Activated naive CD4-positive, alpha-beta T cell treated with anti-CD3 and anti-CD28 coated beads for 36 hours (primary cell): ENCODE measurements at regions not wholly inside any gene's neighbourhood (a gene's known extent, or its start where the extent isn't known, plus 50 kb on each side); places are given as distances from the start of the nearest gene placed in this dataset.

Experiments used
- CTCF ChIA-PET: fragments of 350-600 bp; sonication (Branson Sonifier 250); formaldehyde crosslinking; loops from one replicate; lab custom pipeline; 2021; ENCODE audit warnings: antibody characterized with exemption; lab: Charles Lee
- DNase-seq: peaks from one replicate; pipeline ENCODE4 v3.0.0-alpha.2; 2020
- H3K27ac Mint-ChIP-seq: one replicate; pipeline ENCODE4 v1.8.0; 2021; ENCODE audit warnings: mild to moderate bottlenecking, mixed read lengths
- H3K27me3 Mint-ChIP-seq: one replicate; pipeline ENCODE4 v1.8.0; 2021; ENCODE audit warnings: low read depth, mixed read lengths
- H3K36me3 Mint-ChIP-seq: one replicate; pipeline ENCODE4 v1.8.0; 2021; ENCODE audit warnings: low read depth, mixed read lengths
- H3K4me1 Mint-ChIP-seq: one replicate; pipeline ENCODE4 v1.8.0; 2021; ENCODE audit warnings: low read depth, mixed read lengths
- H3K4me3 Mint-ChIP-seq: one replicate; pipeline ENCODE4 v1.8.0; 2021; ENCODE audit warnings: mild to moderate bottlenecking, moderate library complexity, mixed read lengths
- H3K9me3 Mint-ChIP-seq: one replicate; pipeline ENCODE4 v1.8.0; 2021; ENCODE audit warnings: mixed read lengths
- intact Hi-C: fragments of 100-400 bp; cut with micrococcal nuclease; formaldehyde crosslinking; loops from one replicate; pipeline ENCODE4 v1.15.1; 2023

DNA sequence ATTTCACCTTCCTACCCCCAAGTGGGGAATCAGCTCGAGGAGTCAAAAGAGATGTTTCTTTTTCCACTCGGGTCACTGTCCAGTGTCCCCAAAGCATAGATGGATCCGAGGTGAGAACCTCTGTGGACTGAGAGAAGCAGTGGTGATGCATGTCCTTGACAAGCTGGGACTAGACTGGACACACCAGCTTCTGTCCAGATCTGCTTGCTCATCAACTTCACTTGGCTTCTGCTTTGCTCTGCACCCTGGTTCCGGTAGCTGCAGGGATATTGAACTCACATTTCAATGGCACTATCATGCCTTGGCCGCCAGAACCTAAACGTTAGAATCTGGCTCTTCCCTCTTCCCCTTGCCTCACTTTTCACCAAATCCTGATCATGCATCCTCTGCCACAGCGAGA lies 50.3 kb upstream of the CXCL12 start:
- CTCF ChIA-PET, result no interaction called here
- H3K9me3 Mint-ChIP-seq, result peaks cover 21% of the 10 kb centered on the region

DNA sequence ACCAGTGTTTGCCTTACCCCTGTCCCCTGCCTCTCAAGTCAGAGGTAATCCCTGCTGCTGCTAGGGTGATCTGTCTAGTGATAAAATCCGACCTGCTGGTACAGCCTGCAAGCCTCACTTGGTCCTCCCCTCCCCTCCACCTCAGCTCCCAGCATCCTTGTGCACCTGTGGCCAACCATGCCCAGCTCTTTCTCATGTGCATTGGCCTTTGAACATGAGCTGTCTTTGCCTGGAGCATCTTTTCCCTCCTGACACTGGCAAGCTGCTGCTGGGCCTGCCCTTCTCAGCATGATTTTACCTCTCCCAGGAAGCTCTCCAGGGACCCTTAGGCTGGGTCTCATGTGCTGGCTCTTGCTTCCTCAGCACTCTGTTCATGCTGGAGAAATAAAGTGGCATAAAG lies 51.3 kb upstream of the CXCL12 start:
- Mint-ChIP-seq H3K27ac (no peak overlapping the region), H3K36me3 (peaks cover 4% of the 10 kb centered on the region), H3K9me3 (peaks cover 15% of the 10 kb centered on the region), H3K4me3 (no peak overlapping the region), H3K27me3 (peaks cover 22% of the 10 kb centered on the region), H3K4me1 (no peaks in the 10 kb centered on the region)
- intact Hi-C loops, result no loop called here
- CTCF ChIA-PET, result no interaction called here
- no peak for DNase-seq

More for the DNA sequence above, 50.3 kb upstream of the CXCL12 start:
- DNase-seq, result no peak
- Mint-ChIP-seq H3K4me1 (no peaks in the 10 kb centered on the region), H3K4me3 (no peak overlapping the region), H3K27ac (no peak overlapping the region), H3K36me3 (peaks cover 4% of the 10 kb centered on the region), H3K27me3 (peaks cover 25% of the 10 kb centered on the region)
- intact Hi-C loops, result no loop called here

DNA sequence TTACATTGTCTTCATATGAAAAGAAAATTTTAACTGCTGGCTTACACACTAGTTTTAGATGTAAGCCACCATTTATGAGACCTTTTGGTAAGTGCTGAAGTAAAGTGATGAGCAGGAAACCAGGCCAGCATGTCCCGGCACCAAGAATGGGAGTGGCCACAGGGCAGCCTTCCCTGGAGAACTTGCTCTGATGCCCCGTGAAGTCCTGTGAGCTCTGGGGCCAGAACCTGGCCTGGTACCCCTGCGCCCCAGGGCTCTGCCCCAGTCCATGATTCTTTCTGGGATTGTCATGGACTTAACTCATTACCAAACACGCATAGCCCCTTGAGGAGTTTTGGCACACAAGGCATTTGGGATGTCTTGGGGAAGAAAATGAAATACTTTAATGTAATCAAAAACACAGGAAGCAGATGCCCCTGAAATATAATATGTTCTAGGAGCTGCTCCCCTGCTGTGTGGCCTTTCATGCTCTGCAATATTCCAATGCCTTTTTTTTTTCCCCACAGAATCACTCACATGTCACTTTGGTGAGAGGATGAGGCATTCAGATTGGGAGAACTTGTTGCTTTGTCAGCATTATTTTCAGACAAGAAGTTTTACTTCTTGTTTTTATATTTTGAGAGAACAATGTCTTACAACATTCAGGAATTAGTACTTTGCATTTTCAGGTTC lies 53.1 kb upstream of the CXCL12 start:
- CTCF ChIA-PET, result no interaction called here
- DNase-seq, result no peak
- Mint-ChIP-seq H3K9me3 (peaks cover 12% of the 10 kb centered on the region), H3K27ac (no peak overlapping the region), H3K36me3 (peaks cover 3% of the 10 kb centered on the region), H3K4me1 (no peaks in the 10 kb centered on the region), H3K27me3 (peaks cover 22% of the 10 kb centered on the region), H3K4me3 (no peak overlapping the region)
- intact Hi-C loops, result no loop called here

DNA sequence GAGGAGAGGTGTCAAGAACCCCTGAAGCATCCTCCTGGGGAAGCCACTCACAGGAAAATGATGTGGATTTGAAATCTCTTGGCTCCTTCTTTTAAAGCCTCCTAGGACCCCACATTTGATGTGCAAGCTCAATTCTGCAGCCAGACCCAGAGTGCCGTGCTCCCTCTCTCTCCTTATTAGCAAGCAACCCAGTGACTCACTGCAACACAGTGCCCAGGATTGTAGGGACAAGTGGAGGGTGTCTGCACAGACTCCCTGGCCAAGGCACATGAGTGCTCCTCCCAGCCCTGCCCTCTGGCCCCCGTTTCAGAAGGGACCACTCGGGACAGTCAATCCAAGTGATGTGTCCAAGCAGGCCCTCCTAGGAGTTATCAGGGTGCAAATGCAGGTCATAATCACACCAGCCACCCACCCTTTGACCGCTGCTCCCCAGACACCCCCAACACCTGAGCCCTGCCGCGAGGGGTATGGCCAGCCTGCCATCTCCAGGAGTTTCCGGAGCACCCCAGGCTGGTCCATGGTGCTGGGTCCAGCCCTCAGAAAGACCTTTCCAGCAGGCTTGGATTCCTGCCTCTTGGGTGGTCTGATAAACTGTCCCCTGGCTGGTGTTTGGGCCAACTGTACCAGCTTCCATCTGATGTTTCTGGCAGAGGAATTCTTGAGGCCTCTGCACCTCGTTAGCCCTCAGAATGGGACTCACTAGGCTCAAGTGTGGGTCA lies 54.5 kb upstream of the CXCL12 start:
- no peak for DNase-seq
- H3K27me3 Mint-ChIP-seq, result peaks cover 22% of the 10 kb centered on the region
- H3K9me3 Mint-ChIP-seq, result peaks cover 14% of the 10 kb centered on the region
- H3K27ac Mint-ChIP-seq, result no peak overlapping the region
- H3K36me3 Mint-ChIP-seq, result peaks cover 3% of the 10 kb centered on the region
- H3K4me3 Mint-ChIP-seq, result no peak overlapping the region
- intact Hi-C loops, result no loop called here
- CTCF ChIA-PET, result no interaction called here
- H3K4me1 Mint-ChIP-seq, result no peaks in the 10 kb centered on the region

DNA sequence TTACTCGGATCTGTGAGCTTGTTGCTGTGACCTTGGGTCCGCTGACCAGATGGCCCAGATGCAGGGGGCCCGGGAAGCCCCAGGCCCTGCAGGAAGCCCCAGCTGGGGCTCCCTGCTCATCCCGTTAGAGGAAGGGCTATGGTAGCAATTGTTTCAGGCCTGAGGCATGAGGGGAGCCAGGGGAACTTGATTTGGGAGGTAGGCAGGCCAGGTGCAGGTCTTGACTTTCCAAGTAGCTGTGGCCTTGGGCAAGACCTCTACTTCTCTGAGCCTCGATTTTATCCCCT lies 55.0 kb upstream of the CXCL12 start:
- Mint-ChIP-seq H3K9me3 (peaks cover 14% of the 10 kb centered on the region), H3K27me3 (peaks cover 22% of the 10 kb centered on the region)
- CTCF ChIA-PET, result no interaction called here

DNA sequence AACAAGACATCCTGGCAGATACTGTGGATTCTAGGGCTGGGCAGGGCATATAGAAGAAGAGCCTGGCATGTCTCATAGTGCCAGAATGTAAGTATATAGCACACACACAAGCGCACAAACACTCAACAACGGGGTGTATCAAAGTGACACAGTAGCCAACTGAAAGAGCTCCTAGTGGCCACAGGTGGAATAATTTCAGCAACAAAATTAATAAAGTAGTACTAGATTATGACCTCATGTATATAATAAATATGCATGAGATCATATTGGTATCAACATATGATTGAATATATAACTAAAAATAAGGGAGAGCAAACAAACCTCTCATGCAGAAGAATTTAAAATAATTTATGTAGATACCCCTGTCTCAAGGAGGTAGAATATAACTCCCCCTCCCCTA lies 72.4 kb upstream of the CXCL12 start:
- DNase-seq, result no peak
- Mint-ChIP-seq H3K4me1 (no peaks in the 10 kb centered on the region), H3K27ac (no peak overlapping the region), H3K27me3 (peaks cover 2% of the 10 kb centered on the region), H3K9me3 (peaks cover 2% of the 10 kb centered on the region), H3K4me3 (no peak overlapping the region), H3K36me3 (no peaks in the 10 kb centered on the region)
- intact Hi-C loops, result no loop called here
- CTCF ChIA-PET, result no interaction called here

More for the DNA sequence above, 55.0 kb upstream of the CXCL12 start:
- peaks cover 3% of the 10 kb centered on the region for H3K36me3 Mint-ChIP-seq
- DNase-seq, result no peak
- no peak overlapping the region for H3K27ac Mint-ChIP-seq
- no peaks in the 10 kb centered on the region for H3K4me1 Mint-ChIP-seq
- intact Hi-C loops, result no loop called here
- no peak overlapping the region for H3K4me3 Mint-ChIP-seq

DNA sequence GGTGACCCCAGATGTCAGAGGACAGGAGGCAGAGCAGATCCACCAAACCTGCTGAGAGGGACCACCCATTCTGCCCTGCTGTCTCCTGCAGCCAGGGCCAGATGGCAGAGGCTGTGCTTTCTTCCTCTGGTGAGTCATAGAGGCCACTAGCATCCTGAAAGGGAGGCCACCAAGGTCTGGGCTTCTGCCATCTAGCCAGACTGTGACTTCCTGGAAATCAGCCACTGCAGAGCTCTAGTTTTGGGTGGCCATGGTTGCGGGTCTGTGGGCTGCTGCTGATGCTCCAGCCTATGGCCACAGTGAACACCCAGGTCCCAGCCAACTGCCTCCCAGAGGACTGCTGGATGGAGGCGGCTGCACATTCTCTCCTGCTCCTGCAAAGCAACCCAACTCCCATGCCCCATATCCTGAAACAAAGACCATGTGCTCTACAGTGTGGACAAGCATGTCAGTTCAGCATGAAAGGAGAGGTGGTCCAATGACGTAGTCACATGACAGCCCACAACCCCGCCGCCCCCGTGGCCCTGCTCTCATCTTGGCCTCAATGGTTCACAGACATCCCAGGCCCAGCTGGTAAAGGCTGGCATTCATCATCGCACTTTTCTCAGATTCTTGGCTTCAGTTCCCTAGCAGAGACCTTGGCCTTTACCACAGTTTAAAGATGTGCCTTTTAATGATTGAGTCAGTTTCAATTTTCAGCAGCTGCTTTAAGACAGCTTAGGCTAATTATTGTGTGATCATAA lies 73.9 kb upstream of the CXCL12 start:
- DNase-seq, result no peak
- no peaks in the 10 kb centered on the region for H3K4me1 Mint-ChIP-seq
- H3K9me3 Mint-ChIP-seq, result no peaks in the 10 kb centered on the region
- no peak overlapping the region for H3K27ac Mint-ChIP-seq
- H3K27me3 Mint-ChIP-seq, result peaks cover 3% of the 10 kb centered on the region
- no peaks in the 10 kb centered on the region for H3K36me3 Mint-ChIP-seq
- CTCF ChIA-PET, result no interaction called here
- intact Hi-C loops, result no loop called here
- no peak overlapping the region for H3K4me3 Mint-ChIP-seq

DNA sequence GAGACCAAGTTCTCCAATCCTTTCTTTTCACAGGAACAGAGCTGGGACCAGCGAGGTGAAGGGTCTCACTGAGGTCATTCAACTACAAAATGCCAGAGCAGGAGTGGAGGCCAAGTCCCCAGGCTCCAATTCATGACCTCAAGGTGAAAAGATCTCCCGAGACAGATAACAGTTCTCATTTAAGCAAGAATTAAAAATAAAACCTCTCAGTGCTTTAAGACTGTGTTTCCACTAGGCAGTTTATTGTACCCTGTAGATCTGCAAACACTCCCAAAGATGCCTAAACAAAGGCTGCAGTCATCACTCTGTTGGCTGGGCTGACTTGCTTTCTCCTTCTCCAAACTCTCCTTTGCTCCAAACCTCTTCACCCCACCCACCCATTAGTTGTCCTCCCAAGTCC lies 74.8 kb upstream of the CXCL12 start:
- H3K27ac Mint-ChIP-seq, result no peak overlapping the region
- H3K9me3 Mint-ChIP-seq, result no peaks in the 10 kb centered on the region
- intact Hi-C loops, result no loop called here
- CTCF ChIA-PET, result no interaction called here
- no peak overlapping the region for H3K4me3 Mint-ChIP-seq
- DNase-seq, result no peak
- H3K27me3 Mint-ChIP-seq, result peaks cover 6% of the 10 kb centered on the region
- H3K36me3 Mint-ChIP-seq, result no peaks in the 10 kb centered on the region
- H3K4me1 Mint-ChIP-seq, result no peaks in the 10 kb centered on the region

DNA sequence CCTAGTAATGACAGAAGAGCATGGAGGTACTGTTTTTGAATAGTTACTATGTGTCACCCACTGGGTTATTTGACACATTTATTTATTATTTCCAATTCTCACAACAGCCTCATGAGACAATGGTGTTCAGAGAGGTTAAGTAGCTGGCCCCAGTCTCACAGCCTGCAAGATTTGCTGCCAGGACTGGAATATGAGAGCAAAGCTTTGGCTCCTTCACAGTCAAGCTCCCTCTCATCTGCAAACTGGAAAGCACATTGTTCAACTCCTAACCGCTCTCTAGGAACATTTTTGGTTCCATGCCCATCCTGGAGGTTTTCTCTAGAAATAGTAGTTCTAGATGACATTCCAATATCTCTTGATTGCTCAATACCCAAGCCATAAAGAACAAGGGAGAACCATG lies 75.5 kb upstream of the CXCL12 start:
- no peak for DNase-seq
- Mint-ChIP-seq H3K27me3 (peaks cover 6% of the 10 kb centered on the region), H3K9me3 (no peaks in the 10 kb centered on the region), H3K4me1 (no peaks in the 10 kb centered on the region), H3K27ac (no peak overlapping the region), H3K4me3 (no peak overlapping the region), H3K36me3 (no peaks in the 10 kb centered on the region)
- CTCF ChIA-PET, result no interaction called here
- intact Hi-C loops, result no loop called here

DNA sequence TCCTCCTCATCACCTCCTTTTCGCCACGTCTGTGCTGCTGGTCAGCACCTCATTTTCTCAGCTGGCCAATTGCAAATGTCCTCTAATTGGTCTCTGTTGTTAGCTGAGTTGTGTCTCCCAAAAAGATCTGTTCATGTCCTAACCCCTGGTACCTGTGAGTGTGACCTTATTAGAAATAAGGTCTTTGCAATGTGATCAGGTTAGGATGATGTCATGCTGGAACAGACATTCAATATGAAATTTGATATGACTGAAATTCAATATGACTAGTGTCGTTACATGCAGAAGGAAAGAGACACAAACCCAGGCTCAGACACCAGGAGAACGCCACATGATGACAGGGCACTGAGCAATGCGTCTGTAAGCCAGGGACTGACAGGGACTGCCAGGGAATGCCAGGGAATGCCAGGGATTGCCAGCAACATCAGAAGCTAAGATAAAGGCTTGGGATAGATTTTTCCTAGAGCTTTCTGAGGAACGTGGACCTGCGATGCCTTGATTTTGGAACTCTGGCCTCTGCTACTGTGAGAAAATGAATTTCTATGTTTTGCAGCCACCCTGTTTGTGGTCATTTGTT lies 77.5 kb upstream of the CXCL12 start:
- H3K36me3 Mint-ChIP-seq, result no peaks in the 10 kb centered on the region
- DNase-seq, result no peak
- CTCF ChIA-PET, result no interaction called here
- intact Hi-C loops, result no loop called here
- H3K27ac Mint-ChIP-seq, result no peak overlapping the region
- H3K9me3 Mint-ChIP-seq, result no peaks in the 10 kb centered on the region
- no peaks in the 10 kb centered on the region for H3K4me1 Mint-ChIP-seq
- peaks cover 18% of the 10 kb centered on the region for H3K27me3 Mint-ChIP-seq
- H3K4me3 Mint-ChIP-seq, result no peak overlapping the region

DNA sequence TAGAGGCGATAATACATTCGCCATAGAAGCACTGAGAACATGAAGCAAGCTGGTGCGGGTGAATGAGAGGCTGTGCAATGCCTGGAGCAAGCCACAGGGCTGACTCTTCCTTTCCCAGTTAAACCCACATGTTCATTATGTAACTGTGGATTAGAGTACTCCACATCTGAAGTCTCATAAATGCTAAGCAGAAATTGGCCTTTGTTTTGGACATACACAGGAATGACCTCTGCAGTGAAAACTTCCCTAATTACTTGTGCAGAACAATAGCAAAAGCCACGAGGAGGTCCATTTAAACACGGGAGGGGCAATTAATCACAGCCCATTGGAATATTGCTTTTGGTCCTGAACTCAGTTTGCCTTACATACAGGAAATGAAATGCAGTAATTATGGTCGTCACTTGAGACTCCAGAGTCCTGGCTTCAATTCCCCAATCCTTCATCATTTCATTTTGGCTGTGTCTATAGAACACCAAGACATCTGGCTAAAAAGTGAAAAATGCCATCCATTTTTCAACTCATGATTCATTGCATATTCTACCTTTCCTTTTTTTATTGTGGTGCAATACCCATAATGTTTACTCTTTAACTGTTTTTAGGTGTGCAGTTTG lies 78.7 kb upstream of the CXCL12 start:
- DNase-seq, result no peak
- no peak overlapping the region for H3K27ac Mint-ChIP-seq
- H3K4me1 Mint-ChIP-seq, result no peaks in the 10 kb centered on the region
- H3K9me3 Mint-ChIP-seq, result no peaks in the 10 kb centered on the region
- CTCF ChIA-PET, result no interaction called here
- no peaks in the 10 kb centered on the region for H3K36me3 Mint-ChIP-seq
- intact Hi-C loops, result no loop called here
- no peak overlapping the region for H3K4me3 Mint-ChIP-seq
- H3K27me3 Mint-ChIP-seq, result peaks cover 24% of the 10 kb centered on the region

DNA sequence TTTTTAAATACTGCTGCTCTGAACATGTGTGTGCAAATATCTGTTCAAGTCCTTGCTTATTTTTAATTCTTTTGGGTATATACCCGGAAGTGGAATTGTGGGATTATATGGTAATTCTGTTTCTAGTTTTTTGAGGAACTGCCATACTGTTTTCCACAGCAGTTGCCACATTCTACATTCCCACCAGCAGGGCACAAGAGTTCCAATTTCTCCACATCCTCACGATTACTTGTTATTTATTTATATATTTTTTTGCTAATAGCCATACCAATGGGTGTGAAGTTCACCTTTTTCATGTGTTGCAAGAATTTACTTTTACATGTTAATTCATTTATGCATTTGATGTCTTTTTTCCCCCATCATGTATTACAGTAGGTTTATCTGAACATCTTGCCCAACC lies 79.6 kb upstream of the CXCL12 start:
- Mint-ChIP-seq H3K4me3 (no peak overlapping the region), H3K4me1 (no peaks in the 10 kb centered on the region), H3K9me3 (no peaks in the 10 kb centered on the region), H3K36me3 (no peaks in the 10 kb centered on the region), H3K27me3 (peaks cover 22% of the 10 kb centered on the region), H3K27ac (no peak overlapping the region)
- DNase-seq, result no peak
- CTCF ChIA-PET, result no interaction called here
- intact Hi-C loops, result no loop called here
